H9 (cell line): ENCODE measurements at regions not wholly inside any gene's neighbourhood (a gene's known extent, or its start where the extent isn't known, plus 50 kb on each side); places are given as distances from the start of the nearest gene placed in this dataset.

ENCODE experiments used
- DNase-seq: peaks from one replicate; pipeline ENCODE4 v3.0.0-alpha.2; 2017
- H2AFZ ChIP-seq: one replicate; pipeline ENCODE4 v1.6.1; 2013; ENCODE audit warnings: mild to moderate bottlenecking, low read length, control low read depth, moderate library complexity
- H2AK5ac ChIP-seq: 2 replicates; pipeline ENCODE4 v1.6.1; 2013; ENCODE audit warnings: low read length, control low read depth, mixed read lengths; ENCODE audit not compliant: insufficient read length
- H2BK120ac ChIP-seq: one replicate; pipeline ENCODE4 v1.6.1; 2013; ENCODE audit warnings: low read depth, mild to moderate bottlenecking, low read length, control low read depth, inconsistent platforms; ENCODE audit not compliant: poor library complexity, severe bottlenecking
- H2BK12ac ChIP-seq: 2 replicates; pipeline ENCODE4 v1.6.1; 2013; ENCODE audit warnings: low read length, control low read depth, mixed read lengths, low read depth; ENCODE audit not compliant: insufficient read length
- H2BK15ac ChIP-seq: 2 replicates; pipeline ENCODE4 v1.6.1; 2013; ENCODE audit warnings: low read depth, low read length, control low read depth
- H2BK20ac ChIP-seq: one replicate; pipeline ENCODE4 v1.6.1; 2013; ENCODE audit warnings: low read depth, mild to moderate bottlenecking, low read length, control low read depth, inconsistent platforms; ENCODE audit not compliant: poor library complexity, severe bottlenecking
- H2BK5ac ChIP-seq: 2 replicates; pipeline ENCODE4 v1.6.1; 2013; ENCODE audit warnings: low read length, control low read depth, mixed read lengths; ENCODE audit not compliant: insufficient read length
- H3K14ac ChIP-seq: 2 replicates; pipeline ENCODE4 v1.6.1; 2013; ENCODE audit warnings: low read length, control low read depth; ENCODE audit not compliant: insufficient read depth
- H3K18ac ChIP-seq: 2 replicates; pipeline ENCODE4 v1.6.1; 2013; ENCODE audit warnings: low read depth, mild to moderate bottlenecking, mixed read lengths, low read length, control low read depth; ENCODE audit not compliant: insufficient read length
- H3K23ac ChIP-seq: 2 replicates; pipeline ENCODE4 v1.6.1; 2013; ENCODE audit warnings: low read length, control low read depth, mixed read lengths, low read depth; ENCODE audit not compliant: insufficient read length
- H3K23me2 ChIP-seq: 2 replicates; pipeline ENCODE4 v1.6.1; 2013; ENCODE audit warnings: low read depth, mild to moderate bottlenecking, mixed read lengths, low read length, control low read depth; ENCODE audit not compliant: insufficient read length, poor library complexity, severe bottlenecking
- H3K27ac ChIP-seq: 2 replicates; pipeline ENCODE4 v1.5.1; 2013; ENCODE audit warnings: low read length, control low read depth, mixed read lengths, low read depth; ENCODE audit not compliant: insufficient read length
- H3K27me3 ChIP-seq: 2 replicates; pipeline ENCODE4 v1.6.1; 2013; ENCODE audit warnings: low read length, control low read depth, inconsistent platforms; ENCODE audit not compliant: insufficient read depth
- H3K4ac ChIP-seq: 2 replicates; pipeline ENCODE4 v1.6.1; 2013; ENCODE audit warnings: low read depth, mild to moderate bottlenecking, control low read depth, inconsistent platforms, low read length, moderate library complexity
- H3K4me1 ChIP-seq: 2 replicates; pipeline ENCODE4 v1.6.1; 2013; ENCODE audit warnings: low read length, control low read depth, inconsistent platforms; ENCODE audit not compliant: insufficient read depth
- H3K4me2 ChIP-seq: 2 replicates; pipeline ENCODE4 v1.6.1; 2013; ENCODE audit warnings: low read length, control low read depth, mixed read lengths; ENCODE audit not compliant: insufficient read length, insufficient read depth
- H3K56ac ChIP-seq: 2 replicates; pipeline ENCODE4 v1.6.1; 2013; ENCODE audit warnings: low read depth, mild to moderate bottlenecking, mixed read lengths, low read length, control low read depth; ENCODE audit not compliant: insufficient read length
- H3K79me1 ChIP-seq: 2 replicates; pipeline ENCODE4 v1.6.1; 2013; ENCODE audit warnings: low read depth, mild to moderate bottlenecking, moderate library complexity, low read length, control low read depth, inconsistent platforms; ENCODE audit not compliant: insufficient read depth, poor library complexity, severe bottlenecking
- H3K79me2 ChIP-seq: 2 replicates; pipeline ENCODE4 v1.6.1; 2013; ENCODE audit warnings: low read length, control low read depth, inconsistent platforms; ENCODE audit not compliant: insufficient read depth
- H3K9ac ChIP-seq: 2 replicates; pipeline ENCODE4 v1.6.1; 2013; ENCODE audit warnings: low read length, control low read depth, mixed read lengths; ENCODE audit not compliant: insufficient read length; ENCODE audit errors: extremely low read depth
- H3K9me3 ChIP-seq: one replicate; pipeline ENCODE4 v1.6.1; 2013; ENCODE audit warnings: low read depth, low read length, inconsistent platforms; ENCODE audit not compliant: control insufficient read depth
- H3T11ph ChIP-seq: one replicate; pipeline ENCODE4 v1.6.1; 2013; ENCODE audit warnings: mild to moderate bottlenecking, low read length, control low read depth, inconsistent platforms
- H4K20me1 ChIP-seq: one replicate; pipeline ENCODE4 v1.6.1; 2013; ENCODE audit not compliant: control insufficient read depth, insufficient read length, insufficient read depth
- H4K5ac ChIP-seq: 2 replicates; pipeline ENCODE4 v1.6.1; 2013; ENCODE audit warnings: low read depth, mild to moderate bottlenecking, mixed read lengths, low read length, control low read depth; ENCODE audit not compliant: insufficient read length
- H4K8ac ChIP-seq: replicated peaks from 2 replicates; pipeline ENCODE4 v1.6.1; 2013; ENCODE audit warnings: low read length, control low read depth, mixed read lengths, low read depth; ENCODE audit not compliant: insufficient read length
- H4K91ac ChIP-seq: 2 replicates; pipeline ENCODE4 v1.6.1; 2013; ENCODE audit warnings: low read depth, mild to moderate bottlenecking, moderate library complexity, mixed read lengths, low read length, control low read depth; ENCODE audit not compliant: insufficient read length
- H3K27ac Mint-ChIP-seq, 3 experiments: 2 replicates in 2 of 3; 3 replicates in 1 of 3; pipeline ENCODE4 v1.8.0; 2020 to 2021; ENCODE audit warnings: mixed read lengths in 3 of 3, mild to moderate bottlenecking in 1 of 3, moderate library complexity in 1 of 3
- H3K27me3 Mint-ChIP-seq: 2 replicates; pipeline ENCODE4 v1.8.0; 2021; ENCODE audit warnings: low read depth, mild to moderate bottlenecking, moderate library complexity, mixed read lengths
- H3K36me3 Mint-ChIP-seq, 3 experiments: 2 replicates in 2 of 3; 3 replicates in 1 of 3; pipeline ENCODE4 v1.8.0; 2020 to 2021; ENCODE audit warnings: low read depth in 3 of 3, mixed read lengths in 3 of 3; ENCODE audit not compliant: insufficient read depth in 1 of 3
- H3K4me1 Mint-ChIP-seq, 2 experiments: 2 replicates each; pipeline ENCODE4 v1.8.0; 2020; ENCODE audit warnings: mixed read lengths in 2 of 2
- H3K4me3 Mint-ChIP-seq, 2 experiments: 2 replicates in 1 of 2; 3 replicates in 1 of 2; pipeline ENCODE4 v1.8.0; 2020 to 2021; ENCODE audit warnings: mild to moderate bottlenecking in 2 of 2, mixed read lengths in 2 of 2, moderate library complexity in 1 of 2
- H3K9me3 Mint-ChIP-seq, 2 experiments: 2 replicates in 1 of 2; 3 replicates in 1 of 2; pipeline ENCODE4 v1.8.0; 2020; ENCODE audit warnings: mild to moderate bottlenecking in 2 of 2, mixed read lengths in 2 of 2, moderate library complexity in 1 of 2
- WGBS: extraction: QIAGEN DNeasy Blood & Tissue Kit; methylation state at CpG from one replicate; pipeline ENCODE4 v1.1.7; 2013; ENCODE audit warnings: missing lambda C conversion rate, low lambda C conversion rate, mixed read lengths; ENCODE audit not compliant: insufficient read length; ENCODE audit errors: extremely low coverage; 5-methylcytosine and 5-hydroxymethylcytosine counted together
- TF ChIP-seq, protein P1 (sequence below): fragments of 200-600 bp; sonication (generic); conservative IDR thresholded peaks from 3 replicates; pipeline ENCODE4 v1.8.0; 2021; ENCODE audit warnings: antibody characterized with exemption, mild to moderate bottlenecking

DNA sequence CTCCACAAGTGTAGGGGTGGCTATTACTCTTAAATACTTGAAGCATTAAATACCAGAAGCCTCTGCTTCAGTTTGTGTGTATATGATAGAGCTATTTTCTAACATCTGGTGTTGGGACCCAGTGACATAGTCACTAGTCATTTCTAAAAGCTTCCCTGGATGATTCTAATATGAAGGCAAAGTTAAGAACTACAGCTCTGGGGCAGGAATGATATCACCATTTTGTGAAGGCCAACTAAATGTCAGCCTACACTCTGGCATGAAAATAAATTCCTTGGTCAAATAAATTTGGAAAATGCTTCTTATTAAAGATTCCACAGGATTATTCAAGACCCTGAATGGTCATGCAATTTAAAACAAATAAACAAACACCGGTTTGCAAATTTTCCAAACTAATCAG is 197.7 kb downstream of the PLK2 start:
- no peaks in the 10 kb centered on the region for H3K9me3 Mint-ChIP-seq
- no peaks in the 10 kb centered on the region for H3K9me3 ChIP-seq
- H2BK120ac ChIP-seq: no peak overlapping the region
- H3K4ac ChIP-seq: no peak overlapping the region
- H4K91ac ChIP-seq: no peak overlapping the region
- no peaks in the 10 kb centered on the region for H3K27me3 Mint-ChIP-seq
- no peak overlapping the region for H4K8ac ChIP-seq
- H3K18ac ChIP-seq: no peak overlapping the region
- H3K4me3 Mint-ChIP-seq: no peak overlapping the region
- no peak overlapping the region for H3K27ac ChIP-seq
- no peak overlapping the region for H2BK15ac ChIP-seq
- no peak overlapping the region for H3T11ph ChIP-seq
- H3K79me2 ChIP-seq: no peaks in the 10 kb centered on the region
- no peak overlapping the region for H4K5ac ChIP-seq
- H3K36me3 Mint-ChIP-seq: no peaks in the 10 kb centered on the region
- H2AFZ ChIP-seq: no peak overlapping the region
- peaks cover 9 to 15% of the 10 kb centered on the region in 2 experiments for H3K4me1 Mint-ChIP-seq
- no peak overlapping the region for H3K56ac ChIP-seq
- H3K14ac ChIP-seq: no peak overlapping the region
- no peak overlapping the region for H3K4me2 ChIP-seq
- no peak overlapping the region for H2BK12ac ChIP-seq
- H3K4me1 ChIP-seq: peaks cover 4% of the 10 kb centered on the region; the same call in 1 of the 2 replicates
- H3K27me3 ChIP-seq: no peaks in the 10 kb centered on the region
- H3K23ac ChIP-seq: no peak overlapping the region
- no peak overlapping the region for H3K9ac ChIP-seq
- no peak overlapping the region for H2BK5ac ChIP-seq
- no peak for DNase-seq
- peaks cover 2% of the 10 kb centered on the region for H3K23me2 ChIP-seq
- no peaks in the 10 kb centered on the region for H4K20me1 ChIP-seq
- no peak overlapping the region for H2AK5ac ChIP-seq
- H2BK20ac ChIP-seq: no peak overlapping the region
- TF ChIP-seq, protein P1, sequence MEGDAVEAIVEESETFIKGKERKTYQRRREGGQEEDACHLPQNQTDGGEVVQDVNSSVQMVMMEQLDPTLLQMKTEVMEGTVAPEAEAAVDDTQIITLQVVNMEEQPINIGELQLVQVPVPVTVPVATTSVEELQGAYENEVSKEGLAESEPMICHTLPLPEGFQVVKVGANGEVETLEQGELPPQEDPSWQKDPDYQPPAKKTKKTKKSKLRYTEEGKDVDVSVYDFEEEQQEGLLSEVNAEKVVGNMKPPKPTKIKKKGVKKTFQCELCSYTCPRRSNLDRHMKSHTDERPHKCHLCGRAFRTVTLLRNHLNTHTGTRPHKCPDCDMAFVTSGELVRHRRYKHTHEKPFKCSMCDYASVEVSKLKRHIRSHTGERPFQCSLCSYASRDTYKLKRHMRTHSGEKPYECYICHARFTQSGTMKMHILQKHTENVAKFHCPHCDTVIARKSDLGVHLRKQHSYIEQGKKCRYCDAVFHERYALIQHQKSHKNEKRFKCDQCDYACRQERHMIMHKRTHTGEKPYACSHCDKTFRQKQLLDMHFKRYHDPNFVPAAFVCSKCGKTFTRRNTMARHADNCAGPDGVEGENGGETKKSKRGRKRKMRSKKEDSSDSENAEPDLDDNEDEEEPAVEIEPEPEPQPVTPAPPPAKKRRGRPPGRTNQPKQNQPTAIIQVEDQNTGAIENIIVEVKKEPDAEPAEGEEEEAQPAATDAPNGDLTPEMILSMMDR: no peak
- no peaks in the 10 kb centered on the region for H3K79me1 ChIP-seq
- no peak overlapping the region for H3K27ac Mint-ChIP-seq
- no CpG with 5 or more reads among the region's 1 CpG for WGBS
